SK-N-SH treated with all-trans-retinoic acid at 6 μM for 48 hours (cell line): ENCODE measurements at regions not wholly inside any gene's neighbourhood (a gene's known extent, or its start where the extent isn't known, plus 50 kb on each side); places are given as distances from the start of the nearest gene placed in this dataset.

Experiments used
- BACH2 ChIP-seq: fragments of 250-450 bp; sonication (Bioruptor Pico); IDR thresholded peaks from 2 replicates; pipeline ENCODE4 v1.9.0; 2021; ENCODE audit warnings: mild to moderate bottlenecking, borderline replicate concordance
- CREB5 ChIP-seq: fragments of 250-450 bp; sonication (Bioruptor Pico); IDR thresholded peaks from 2 replicates; pipeline ENCODE4 v1.5.1; 2020; ENCODE audit warnings: low read depth, mild to moderate bottlenecking, moderate library complexity
- CSRNP3 ChIP-seq: fragments of 250-450 bp; sonication (Bioruptor Pico); IDR thresholded peaks from 2 replicates; pipeline ENCODE4 v1.5.1; 2021; ENCODE audit warnings: mild to moderate bottlenecking, moderate library complexity
- ESRRG ChIP-seq: fragments of 250-450 bp; sonication (Bioruptor Pico); IDR thresholded peaks from 2 replicates; pipeline ENCODE4 v1.6.1; 2021; ENCODE audit warnings: mild to moderate bottlenecking
- GLIS3 ChIP-seq: fragments of 250-450 bp; sonication (Bioruptor Pico); IDR thresholded peaks from 2 replicates; pipeline ENCODE4 v1.5.0; 2020; ENCODE audit warnings: mild to moderate bottlenecking, moderate library complexity
- OSR1 ChIP-seq: fragments of 250-450 bp; sonication (Bioruptor Pico); IDR thresholded peaks from 2 replicates; pipeline ENCODE4 v1.8.0; 2022; ENCODE audit warnings: moderate library complexity, mild to moderate bottlenecking, inconsistent platforms
- PATZ1 ChIP-seq: fragments of 250-450 bp; sonication (Bioruptor Pico); IDR thresholded peaks from 2 replicates; pipeline ENCODE4 v1.8.0; 2020; ENCODE audit warnings: mild to moderate bottlenecking, moderate library complexity, borderline replicate concordance
- PPARA ChIP-seq: fragments of 250-450 bp; sonication (Bioruptor Pico); IDR thresholded peaks from 2 replicates; pipeline ENCODE4 v1.5.0; 2020; ENCODE audit warnings: mild to moderate bottlenecking, borderline replicate concordance
- RARB ChIP-seq: fragments of 250-450 bp; sonication (Bioruptor Pico); IDR thresholded peaks from 2 replicates; pipeline ENCODE4 v1.8.0; 2021; ENCODE audit warnings: mild to moderate bottlenecking, moderate library complexity
- TOX ChIP-seq: fragments of 250-450 bp; sonication (Bioruptor Pico); IDR thresholded peaks from 2 replicates; pipeline ENCODE4 v1.8.0; 2021; ENCODE audit warnings: mild to moderate bottlenecking, moderate library complexity, borderline replicate concordance
- ZFP30 ChIP-seq: fragments of 450-650 bp; formaldehyde crosslinking; IDR thresholded peaks from 2 replicates; pipeline ENCODE4 v1.5.0; 2022; ENCODE audit warnings: mild to moderate bottlenecking, moderate library complexity
- ZNF8 ChIP-seq: fragments of 450-650 bp; formaldehyde crosslinking; IDR thresholded peaks from 2 replicates; pipeline ENCODE4 v1.5.0; 2020; ENCODE audit warnings: mild to moderate bottlenecking, moderate library complexity

- no peak for TF ChIP-seq TOX
- no peak for TF ChIP-seq PATZ1 (CRISPR knock-in tag)
- TF ChIP-seq ZNF8, result no peak
- no peak for TF ChIP-seq BACH2 (CRISPR knock-in tag)
- no peak for TF ChIP-seq CREB5
- TF ChIP-seq CSRNP3 (CRISPR knock-in tag), result no peak
- no peak for TF ChIP-seq GLIS3
- no peak for TF ChIP-seq OSR1 (CRISPR knock-in tag)
- TF ChIP-seq RARB (CRISPR knock-in tag), result no peak
- no peak for TF ChIP-seq ESRRG (CRISPR knock-in tag)
- no peak for TF ChIP-seq ZFP30
- TF ChIP-seq PPARA (CRISPR knock-in tag), result no peak
Measured at GRCh38 chr3:145359040-145359439, 801.9 kb downstream of the PLOD2 start.
